Esophagus squamous epithelium (tissue), 4 donors: ENCODE measurements at regions not wholly inside any gene's neighbourhood (a gene's known extent, or its start where the extent isn't known, plus 50 kb on each side); places are given as distances from the start of the nearest gene placed in this dataset.

Experiments
- POLR2A ChIP-seq, 4 donors: fragments of 450-650 bp; IDR thresholded peaks; one replicate each; pipeline ENCODE4 v1.6.1; 2017; ENCODE audit warnings: antibody characterized with exemption in 4 of 4, mild to moderate bottlenecking in 4 of 4, moderate library complexity in 3 of 4
- TF ChIP-seq, protein P1 (sequence below), 6 experiments: fragments of 450-650 bp in 4 of 6; fragments of 200-600 bp in 2 of 6; sonication (generic) in 2 of 6; IDR thresholded peaks; one replicate each; pipeline ENCODE4 v1.5.1; 2016 to 2019; ENCODE audit warnings: antibody characterized with exemption in 6 of 6, mild to moderate bottlenecking in 4 of 6, moderate library complexity in 4 of 6

DNA sequence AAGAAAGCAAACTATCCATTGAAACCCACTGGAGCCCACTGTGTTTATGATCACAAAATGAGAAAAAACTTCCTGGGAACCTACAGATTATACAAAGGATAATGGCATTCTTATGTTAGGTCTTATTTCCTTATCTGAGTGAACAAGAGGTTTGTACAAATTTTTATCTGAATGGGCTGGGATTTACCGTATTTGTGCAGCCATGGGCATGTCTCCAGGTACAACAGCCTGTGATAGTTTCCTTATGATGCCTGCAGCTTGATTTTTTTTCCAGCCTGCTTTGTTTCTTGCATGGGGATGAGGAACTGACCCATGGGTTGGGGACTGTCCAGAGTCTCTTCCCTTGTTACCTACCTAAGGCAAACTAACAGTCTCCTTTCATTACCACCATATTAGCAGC is 244.0 kb upstream of the RBMY1B start:
- TF ChIP-seq, protein P1, sequence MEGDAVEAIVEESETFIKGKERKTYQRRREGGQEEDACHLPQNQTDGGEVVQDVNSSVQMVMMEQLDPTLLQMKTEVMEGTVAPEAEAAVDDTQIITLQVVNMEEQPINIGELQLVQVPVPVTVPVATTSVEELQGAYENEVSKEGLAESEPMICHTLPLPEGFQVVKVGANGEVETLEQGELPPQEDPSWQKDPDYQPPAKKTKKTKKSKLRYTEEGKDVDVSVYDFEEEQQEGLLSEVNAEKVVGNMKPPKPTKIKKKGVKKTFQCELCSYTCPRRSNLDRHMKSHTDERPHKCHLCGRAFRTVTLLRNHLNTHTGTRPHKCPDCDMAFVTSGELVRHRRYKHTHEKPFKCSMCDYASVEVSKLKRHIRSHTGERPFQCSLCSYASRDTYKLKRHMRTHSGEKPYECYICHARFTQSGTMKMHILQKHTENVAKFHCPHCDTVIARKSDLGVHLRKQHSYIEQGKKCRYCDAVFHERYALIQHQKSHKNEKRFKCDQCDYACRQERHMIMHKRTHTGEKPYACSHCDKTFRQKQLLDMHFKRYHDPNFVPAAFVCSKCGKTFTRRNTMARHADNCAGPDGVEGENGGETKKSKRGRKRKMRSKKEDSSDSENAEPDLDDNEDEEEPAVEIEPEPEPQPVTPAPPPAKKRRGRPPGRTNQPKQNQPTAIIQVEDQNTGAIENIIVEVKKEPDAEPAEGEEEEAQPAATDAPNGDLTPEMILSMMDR (IDR thresholded peaks at IDR 0.05): no peak
- no peak for TF ChIP-seq POLR2A (IDR thresholded peaks at IDR 0.05)
